ENCODE measurements at regions not wholly inside any gene's neighbourhood (a gene's known extent, or its start where the extent isn't known, plus 50 kb on each side); places are given as distances from the start of the nearest gene placed in this dataset.

GRCh38 chr11:105466582-105467228, 143.2 kb upstream of the GRIA4 start:
- no peak for TF ChIP-seq POLR2A (IDR thresholded peaks at IDR 0.05)
- no peak for TF ChIP-seq CTCF (IDR thresholded peaks at IDR 0.05)
